ENCODE measurements at regions not wholly inside any gene's neighbourhood (a gene's known extent, or its start where the extent isn't known, plus 50 kb on each side); places are given as distances from the start of the nearest gene placed in this dataset.
"Not testable (repeated sequence)": the region's sequence is repeated elsewhere in the genome, so short reads cannot be mapped to it uniquely, and the experiment has no call there.

DNA sequence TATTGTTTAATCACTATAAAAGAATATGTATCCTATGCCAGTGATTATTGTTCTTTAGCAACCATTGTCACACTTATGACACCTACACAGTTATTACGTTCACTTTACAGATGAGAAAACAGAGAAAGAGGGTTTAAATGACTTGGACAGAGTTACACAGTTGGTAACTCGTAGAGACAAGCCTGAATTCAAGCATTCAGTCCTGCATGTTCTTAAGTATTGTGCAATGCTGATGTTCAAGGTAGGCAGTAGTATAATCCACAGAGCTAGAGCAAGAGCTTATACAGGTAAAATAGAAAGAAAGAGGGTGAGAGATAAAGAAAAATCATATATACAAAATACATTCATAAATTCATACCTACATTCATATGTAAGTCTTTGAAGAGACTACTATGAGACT, 249.8 kb upstream of the ANXA10 start:
- DNase-seq (ENCODE audit: insufficient read length) (no peak), FAIRE-seq (no peak)
- TF ChIP-seq TAF1 (IDR thresholded peaks at IDR 0.05; ENCODE audit: borderline replicate concordance, low read depth, low read length) (no peak), POLR2AphosphoS5 (IDR thresholded peaks at IDR 0.05; ENCODE audit: low read depth, low read length) (no peak), POLR2A (IDR thresholded peaks at IDR 0.05; ENCODE audit: low read depth, low read length) (no peak)

DNA sequence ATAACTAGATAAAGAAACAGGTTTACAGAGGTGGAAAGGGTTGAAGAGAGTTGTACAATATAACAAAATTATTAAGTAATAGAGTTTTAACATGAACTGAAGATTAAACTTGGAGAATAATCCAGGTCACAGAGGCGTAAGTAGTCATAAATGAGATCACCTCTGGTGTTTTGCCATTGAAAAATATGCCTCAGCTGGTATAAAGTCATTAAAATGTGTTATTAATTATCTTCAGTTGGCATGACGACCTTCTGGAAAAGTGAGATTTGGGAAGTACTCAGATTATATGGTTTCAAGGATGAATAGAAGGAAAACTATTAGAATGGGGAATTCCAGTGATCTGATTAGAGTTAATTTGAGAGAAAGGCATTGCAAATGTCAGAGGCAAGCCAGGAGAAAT, 237.5 kb upstream of the ANXA10 start:
- no peak for TF ChIP-seq TAF1 (IDR thresholded peaks at IDR 0.05; ENCODE audit: borderline replicate concordance, low read depth, low read length)
- TF ChIP-seq POLR2AphosphoS5 (IDR thresholded peaks at IDR 0.05; ENCODE audit: low read depth, low read length) = no peak
- no peak for TF ChIP-seq POLR2A (IDR thresholded peaks at IDR 0.05; ENCODE audit: low read depth, low read length)
- FAIRE-seq (no peak), DNase-seq (ENCODE audit: insufficient read length) (no peak)

DNA sequence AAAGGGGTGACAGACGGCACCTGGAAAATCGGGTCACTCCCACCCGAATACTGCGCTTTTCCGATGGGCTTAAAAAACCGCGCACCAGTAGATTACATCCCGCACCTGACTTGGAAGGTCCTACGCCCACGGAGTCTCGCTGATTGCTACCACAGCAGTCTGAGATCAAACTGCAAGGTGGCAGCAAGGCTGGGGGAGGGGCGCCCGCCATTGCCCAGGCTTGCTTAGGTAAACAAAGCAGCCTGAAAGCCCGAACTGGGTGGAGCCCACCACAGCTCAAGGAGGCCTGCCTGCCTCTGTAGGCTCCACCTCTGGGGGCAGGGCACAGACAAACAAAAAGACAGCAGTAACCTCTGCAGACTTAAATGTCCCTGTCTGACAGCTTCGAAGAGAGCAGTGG, 234.2 kb upstream of the ANXA10 start:
- FAIRE-seq; DNase-seq (ENCODE audit: insufficient read length): not testable (repeated sequence)

DNA sequence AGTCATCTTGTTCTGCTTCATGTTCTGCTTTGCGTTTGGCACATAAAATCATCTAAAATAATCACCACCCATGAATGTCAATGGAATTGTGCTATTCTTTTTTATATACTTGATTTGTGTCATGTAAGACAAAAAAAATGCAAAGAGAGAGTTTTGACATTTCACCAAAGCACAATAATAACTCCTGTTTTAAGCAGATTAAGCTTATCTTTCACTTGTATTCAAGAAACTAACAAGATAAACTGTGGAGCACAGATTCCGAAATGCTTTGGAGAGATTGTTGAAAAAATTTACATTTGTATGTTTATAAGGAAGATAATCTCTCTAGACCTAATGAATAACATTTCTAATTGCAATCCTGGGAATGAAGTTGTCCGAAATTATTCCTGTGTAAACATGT, 225.1 kb upstream of the ANXA10 start:
- DNase-seq (ENCODE audit: insufficient read length) = no peak
- TF ChIP-seq POLR2AphosphoS5 (IDR thresholded peaks at IDR 0.05; ENCODE audit: low read depth, low read length) (no peak), TAF1 (IDR thresholded peaks at IDR 0.05; ENCODE audit: borderline replicate concordance, low read depth, low read length) (no peak), POLR2A (IDR thresholded peaks at IDR 0.05; ENCODE audit: low read depth, low read length) (no peak)
- FAIRE-seq = no peak

DNA sequence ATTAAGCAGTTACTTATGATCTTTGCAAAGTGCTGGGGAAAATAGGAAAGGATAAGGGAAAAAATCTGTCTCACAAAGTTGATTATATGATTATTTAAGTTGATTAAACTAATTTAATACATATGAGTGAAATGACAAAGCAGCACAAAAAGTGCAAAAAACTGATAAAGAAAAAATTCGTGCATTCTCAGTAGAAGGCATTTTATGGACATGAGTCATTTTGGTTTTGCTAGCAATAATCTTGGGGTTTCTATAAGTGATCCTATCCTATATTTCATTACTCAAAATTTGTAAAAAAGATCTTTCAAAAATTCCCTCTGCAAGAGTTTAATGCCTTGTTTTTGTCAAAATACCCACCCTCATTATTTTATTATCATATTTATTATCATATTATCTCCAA, 224.2 kb upstream of the ANXA10 start:
- no peak for TF ChIP-seq POLR2AphosphoS5 (IDR thresholded peaks at IDR 0.05; ENCODE audit: low read depth, low read length)
- no peak for TF ChIP-seq POLR2A (IDR thresholded peaks at IDR 0.05; ENCODE audit: low read depth, low read length)
- no peak for TF ChIP-seq TAF1 (IDR thresholded peaks at IDR 0.05; ENCODE audit: borderline replicate concordance, low read depth, low read length)
- no peak for FAIRE-seq
- no peak for DNase-seq (ENCODE audit: insufficient read length)

DNA sequence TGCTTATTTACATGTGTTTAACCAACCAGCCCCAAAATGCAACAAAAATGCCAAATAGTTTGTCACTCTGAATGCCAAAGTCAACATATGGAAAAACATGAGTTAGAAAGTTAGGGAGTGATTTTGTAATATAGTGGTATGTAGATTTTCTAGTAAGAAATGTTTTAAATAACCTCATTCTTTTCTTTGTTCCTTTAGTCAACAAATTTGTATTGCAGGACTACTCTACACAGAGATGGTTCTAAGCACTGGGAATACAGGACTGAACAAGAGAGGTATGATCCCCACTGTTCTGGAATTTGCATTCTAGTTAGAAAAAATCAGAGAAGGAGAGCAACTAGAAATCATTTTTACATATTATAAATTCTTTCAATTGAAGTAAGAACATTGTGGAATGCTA, 218.8 kb upstream of the ANXA10 start:
- DNase-seq (ENCODE audit: insufficient read length) = no peak
- FAIRE-seq = no peak
- TF ChIP-seq POLR2A (IDR thresholded peaks at IDR 0.05; ENCODE audit: low read depth, low read length) (no peak), TAF1 (IDR thresholded peaks at IDR 0.05; ENCODE audit: borderline replicate concordance, low read depth, low read length) (no peak), POLR2AphosphoS5 (IDR thresholded peaks at IDR 0.05; ENCODE audit: low read depth, low read length) (no peak)

DNA sequence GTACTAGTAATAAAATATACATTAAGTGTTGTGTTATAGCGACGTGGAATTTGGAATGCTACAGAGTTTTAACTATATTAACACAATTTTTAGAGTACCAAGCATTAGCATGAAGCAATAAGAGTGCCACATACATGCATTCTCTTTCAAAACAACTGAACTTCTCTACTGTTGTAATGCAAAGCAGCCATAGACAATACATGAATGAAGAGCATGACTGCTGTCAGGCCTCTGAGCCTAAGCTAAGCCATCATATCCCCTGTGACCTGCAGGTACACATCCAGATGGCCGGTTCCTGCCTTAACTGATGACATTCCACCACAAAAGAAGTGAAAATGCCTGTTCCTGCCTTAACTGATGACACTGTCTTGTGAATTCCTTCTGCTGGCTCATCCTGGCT, 216.2 kb upstream of the ANXA10 start:
- FAIRE-seq; DNase-seq (ENCODE audit: insufficient read length): not testable (repeated sequence)

DNA sequence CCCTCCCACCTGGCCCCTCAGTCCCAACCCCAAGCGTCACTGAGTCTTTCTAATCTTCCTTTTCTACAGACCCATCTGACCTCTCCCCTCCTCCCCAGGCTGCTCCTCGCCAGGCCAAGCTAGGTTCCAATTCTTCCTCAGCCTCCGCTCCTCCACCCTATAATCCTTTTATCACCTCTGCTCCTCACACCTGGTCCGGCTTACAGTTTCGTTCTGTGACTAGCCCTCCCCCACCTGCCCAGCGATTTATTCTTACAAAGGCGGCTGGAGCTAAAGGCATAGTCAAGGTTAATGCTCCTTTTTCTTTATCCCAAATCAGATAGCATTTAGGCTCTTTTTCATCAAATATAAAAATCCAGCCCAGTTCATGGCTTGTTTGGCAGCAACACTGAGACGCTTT, 214.5 kb upstream of the ANXA10 start:
- not testable (repeated sequence) for FAIRE-seq; DNase-seq (ENCODE audit: insufficient read length)

DNA sequence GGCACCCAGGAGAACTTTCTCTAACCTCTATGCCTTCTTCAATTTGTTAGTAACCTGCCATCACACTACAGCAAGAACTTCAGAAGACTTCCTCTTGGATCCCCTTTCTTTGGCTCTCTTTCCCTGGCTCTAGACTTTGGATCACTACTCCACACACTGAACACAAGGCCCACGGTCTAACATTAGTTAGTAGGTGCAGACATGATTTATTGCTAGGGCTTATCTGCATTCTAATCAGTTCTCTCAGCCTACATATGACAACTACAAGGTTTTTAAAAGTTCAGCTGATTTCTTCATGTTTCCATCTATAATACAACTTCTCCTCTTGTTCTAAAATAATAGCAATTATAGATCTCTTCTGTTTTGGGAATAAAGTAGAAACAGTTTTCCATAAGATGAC, 209.1 kb upstream of the ANXA10 start:
- FAIRE-seq (no peak), DNase-seq (ENCODE audit: insufficient read length) (no peak)
- no peak for TF ChIP-seq POLR2A (IDR thresholded peaks at IDR 0.05; ENCODE audit: low read depth, low read length)
- TF ChIP-seq TAF1 (IDR thresholded peaks at IDR 0.05; ENCODE audit: borderline replicate concordance, low read depth, low read length) = no peak
- no peak for TF ChIP-seq POLR2AphosphoS5 (IDR thresholded peaks at IDR 0.05; ENCODE audit: low read depth, low read length)

DNA sequence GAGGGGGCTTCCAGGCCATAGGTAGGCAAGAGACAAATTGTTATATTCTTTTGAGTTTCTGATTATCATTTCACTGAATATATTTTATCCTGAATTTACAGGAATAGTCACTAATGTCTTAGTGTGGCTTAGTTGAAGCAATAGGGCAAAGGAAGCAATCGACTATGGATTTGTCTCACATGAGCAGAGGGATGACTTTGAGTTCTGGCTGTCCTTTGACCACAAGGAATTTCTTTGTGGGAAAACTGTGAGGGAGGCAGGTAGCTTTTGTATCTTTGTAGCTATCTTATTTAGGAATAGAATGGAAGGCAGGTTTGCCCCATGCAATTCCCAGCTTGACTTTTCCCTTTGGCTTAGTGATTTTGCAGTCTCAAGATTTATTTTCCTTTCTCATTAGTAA, 207.3 kb upstream of the ANXA10 start:
- TF ChIP-seq POLR2AphosphoS5 (IDR thresholded peaks at IDR 0.05; ENCODE audit: low read depth, low read length) (no peak), TAF1 (IDR thresholded peaks at IDR 0.05; ENCODE audit: borderline replicate concordance, low read depth, low read length) (no peak), POLR2A (IDR thresholded peaks at IDR 0.05; ENCODE audit: low read depth, low read length) (no peak)
- DNase-seq (ENCODE audit: insufficient read length) (no peak), FAIRE-seq (no peak)

DNA sequence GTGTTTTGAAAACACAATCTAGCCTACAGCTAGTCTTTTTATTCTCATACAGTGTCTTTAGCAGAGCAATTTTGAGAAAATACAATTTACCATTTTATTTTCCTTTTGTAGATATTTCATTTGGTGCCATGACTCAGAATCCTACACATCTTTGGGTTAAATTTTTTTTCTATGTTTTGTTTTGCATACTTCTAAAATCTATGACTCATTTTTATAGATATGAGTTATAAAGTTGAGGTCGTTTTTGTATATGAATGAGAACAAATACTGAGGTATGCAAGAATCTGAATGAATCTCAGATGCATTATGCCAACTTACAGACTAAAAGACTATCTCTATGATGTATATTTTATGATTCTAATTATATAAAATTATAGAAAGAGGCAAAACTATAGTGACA, 206.5 kb upstream of the ANXA10 start:
- DNase-seq (ENCODE audit: insufficient read length) (no peak), FAIRE-seq (no peak)
- TF ChIP-seq POLR2AphosphoS5 (IDR thresholded peaks at IDR 0.05; ENCODE audit: low read depth, low read length) (no peak), POLR2A (IDR thresholded peaks at IDR 0.05; ENCODE audit: low read depth, low read length) (no peak), TAF1 (IDR thresholded peaks at IDR 0.05; ENCODE audit: borderline replicate concordance, low read depth, low read length) (no peak)

DNA sequence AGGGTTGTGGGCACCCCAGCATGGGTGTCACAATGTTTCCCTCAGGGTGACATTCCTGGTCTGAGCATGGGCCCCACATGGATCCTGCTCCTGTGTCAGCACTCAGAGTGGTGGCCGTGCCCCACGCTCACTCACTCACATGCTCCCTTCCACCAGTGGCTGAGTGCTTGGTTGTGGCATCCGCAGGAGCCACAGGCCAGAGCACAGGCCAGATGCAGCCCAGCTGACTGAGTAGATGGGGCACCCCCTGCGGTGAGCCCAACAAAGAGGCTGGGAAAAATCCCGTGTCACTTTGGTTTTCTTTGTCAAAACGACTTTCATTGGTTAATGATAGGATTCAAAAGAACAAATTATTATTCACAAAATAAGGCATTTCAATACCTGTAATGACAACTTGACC, 204.6 kb upstream of the ANXA10 start:
- FAIRE-seq (no peak), DNase-seq (ENCODE audit: insufficient read length) (no peak)
- TF ChIP-seq POLR2A (IDR thresholded peaks at IDR 0.05; ENCODE audit: low read depth, low read length) = no peak
- no peak for TF ChIP-seq POLR2AphosphoS5 (IDR thresholded peaks at IDR 0.05; ENCODE audit: low read depth, low read length)
- TF ChIP-seq TAF1 (IDR thresholded peaks at IDR 0.05; ENCODE audit: borderline replicate concordance, low read depth, low read length) = no peak

DNA sequence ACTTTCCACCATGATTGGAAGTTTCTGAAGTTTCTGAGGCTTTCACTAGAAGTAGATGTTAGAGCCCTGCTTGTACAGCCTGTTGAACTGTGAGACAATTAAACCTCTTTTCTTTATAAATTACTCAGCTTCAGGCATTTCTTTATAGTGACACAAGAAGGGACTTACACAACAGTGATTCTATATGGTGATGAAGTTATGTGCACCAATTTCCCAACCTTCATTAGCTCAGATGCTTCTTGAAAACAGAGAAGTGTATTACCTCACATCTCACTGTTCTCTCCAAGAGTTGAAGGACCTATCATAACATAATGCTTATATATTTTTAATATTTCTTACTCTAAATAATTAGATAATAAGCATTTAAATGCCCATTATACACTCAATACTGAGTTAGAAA, 202.1 kb upstream of the ANXA10 start:
- FAIRE-seq (no peak), DNase-seq (ENCODE audit: insufficient read length) (no peak)
- no peak for TF ChIP-seq TAF1 (IDR thresholded peaks at IDR 0.05; ENCODE audit: borderline replicate concordance, low read depth, low read length)
- TF ChIP-seq POLR2A (IDR thresholded peaks at IDR 0.05; ENCODE audit: low read depth, low read length) = no peak
- TF ChIP-seq POLR2AphosphoS5 (IDR thresholded peaks at IDR 0.05; ENCODE audit: low read depth, low read length) = no peak

DNA sequence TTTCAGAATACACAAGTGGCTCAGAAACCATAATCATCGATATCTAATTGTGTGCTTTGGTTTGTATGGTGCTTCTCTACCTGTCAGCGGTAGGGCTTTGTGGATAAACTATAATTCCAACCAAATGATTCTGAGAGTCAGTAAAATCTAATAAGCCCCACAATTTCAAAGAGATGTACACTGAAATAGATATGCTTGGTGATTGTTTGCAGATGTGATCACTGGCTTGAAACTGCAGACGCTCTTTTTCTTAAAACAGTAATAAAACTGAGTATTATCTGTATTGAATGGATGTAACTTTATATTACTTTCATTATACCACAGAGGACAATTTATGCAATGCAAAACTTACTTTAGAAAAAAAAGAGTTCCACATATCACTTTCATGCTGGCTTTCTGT, 198.8 kb upstream of the ANXA10 start:
- FAIRE-seq = no peak
- TF ChIP-seq POLR2A (IDR thresholded peaks at IDR 0.05; ENCODE audit: low read depth, low read length) (no peak), POLR2AphosphoS5 (IDR thresholded peaks at IDR 0.05; ENCODE audit: low read depth, low read length) (no peak), TAF1 (IDR thresholded peaks at IDR 0.05; ENCODE audit: borderline replicate concordance, low read depth, low read length) (no peak)
- DNase-seq (ENCODE audit: insufficient read length) = no peak

DNA sequence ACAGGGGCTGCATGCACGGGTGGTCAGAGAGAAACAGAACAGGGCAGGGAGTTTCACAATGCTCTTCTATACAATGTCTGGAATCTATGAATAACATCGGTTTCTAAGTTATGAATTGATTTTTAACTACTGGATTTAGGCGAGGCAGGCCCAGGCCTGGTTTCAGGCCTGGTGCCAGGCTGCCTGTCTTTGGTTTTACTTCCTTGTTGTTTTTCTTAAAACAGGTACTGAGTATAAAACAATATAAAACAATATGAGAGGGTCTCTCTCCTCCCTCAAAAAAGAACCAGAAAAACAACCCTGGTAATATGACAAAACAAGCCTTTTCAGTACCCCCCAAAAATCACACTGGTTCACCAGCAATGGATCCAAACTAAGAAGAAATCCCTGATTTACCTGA, 196.1 kb upstream of the ANXA10 start:
- FAIRE-seq; DNase-seq (ENCODE audit: insufficient read length): not testable (repeated sequence)

All from GM12892 (cell line).